Cardiac fibroblast (primary cell): ENCODE measurements at regions not wholly inside any gene's neighbourhood (a gene's known extent, or its start where the extent isn't known, plus 50 kb on each side); places are given as distances from the start of the nearest gene placed in this dataset.

ENCODE experiments used
- DNase-seq, 2 donors: peaks; one replicate each; pipeline versions ENCODE4 v3.0.0 to v3.0.0-alpha.2; 2010; ENCODE audit warnings: low read depth in 2 of 2
- H3K4me3 ChIP-seq, 2 donors: replicated peaks in 1 of 2; 1 replicate in 1 of 2; 2 replicates in 1 of 2; pipeline ENCODE4 v1.5.1; 2011; ENCODE audit warnings: low read depth in 2 of 2, low read length in 2 of 2, mild to moderate bottlenecking in 2 of 2, moderate library complexity in 1 of 2
- CTCF ChIP-seq: IDR thresholded peaks from one replicate; pipeline ENCODE4 v1.5.1; 2011; ENCODE audit warnings: low read depth, mild to moderate bottlenecking, low read length, inconsistent platforms

GRCh38 chr5:54821445-54822323 lies 163.7 kb downstream of the ESM1 start:
- DNase-seq, result no peak
- H3K4me3 ChIP-seq, result no peak overlapping the region
- TF ChIP-seq CTCF, result no peak

GRCh38 chr5:54820346-54821134 lies 164.9 kb downstream of the ESM1 start:
- no peak for TF ChIP-seq CTCF
- H3K4me3 ChIP-seq, result no peak overlapping the region
- peak in 1 of 2 donors; percentile 77 for DNase-seq

GRCh38 chr5:54807421-54807820 lies 178.0 kb downstream of the ESM1 start:
- no peak for TF ChIP-seq CTCF
- no peak overlapping the region for H3K4me3 ChIP-seq
- peak; percentile 81 to 86 for DNase-seq

- TF ChIP-seq CTCF, result no peak
These were observed 180.9 kb downstream of the ESM1 start for GRCh38 chr5:54804521-54804920.

GRCh38 chr5:54804086-54804485 lies 181.3 kb downstream of the ESM1 start:
- TF ChIP-seq CTCF, result no peak
- no peak for DNase-seq

More at GRCh38 chr5:54804521-54804920, 180.9 kb downstream of the ESM1 start:
- no peak overlapping the region for H3K4me3 ChIP-seq
- peak in 1 of 2 donors; percentile 83 for DNase-seq

GRCh38 chr5:54803471-54804011 lies 181.9 kb downstream of the ESM1 start:
- no peak overlapping the region for H3K4me3 ChIP-seq
- TF ChIP-seq CTCF, result no peak

More at GRCh38 chr5:54804086-54804485, 181.3 kb downstream of the ESM1 start:
- H3K4me3 ChIP-seq, result no peak overlapping the region

More at GRCh38 chr5:54803471-54804011, 181.9 kb downstream of the ESM1 start:
- DNase-seq, result no peak
